ENCODE measurements at regions not wholly inside any gene's neighbourhood (a gene's known extent, or its start where the extent isn't known, plus 50 kb on each side); places are given as distances from the start of the nearest gene placed in this dataset.

- Histone ChIP-seq H3K9me3 (no peaks in the 10 kb centered on the region), H3K27me3 (no peaks in the 10 kb centered on the region), H3K4me1 (no peaks in the 10 kb centered on the region), H3K4me3 (ENCODE audit: low read depth, low read length) (no peak overlapping the region), H3K36me3 (no peaks in the 10 kb centered on the region)
- no peak for TF ChIP-seq CTCF (IDR thresholded peaks at IDR 0.05; ENCODE audit: low read depth, low read length)
- no peak for DNase-seq
Measured at GRCh38 chr2:123495241-123495640, 529.8 kb upstream of the CNTNAP5 start.

GRCh38 chr2:123500346-123500745, 524.7 kb upstream of the CNTNAP5 start:
- no peaks in the 10 kb centered on the region for H3K36me3 ChIP-seq
- H3K9me3 ChIP-seq = no peaks in the 10 kb centered on the region
- TF ChIP-seq CTCF (IDR thresholded peaks at IDR 0.05; ENCODE audit: low read depth, low read length) = no peak
- no peak overlapping the region for H3K4me3 ChIP-seq (ENCODE audit: low read depth, low read length)
- H3K27me3 ChIP-seq = no peaks in the 10 kb centered on the region
- H3K4me1 ChIP-seq = no peaks in the 10 kb centered on the region
- DNase-seq = no peak

- no peaks in the 10 kb centered on the region for H3K36me3 ChIP-seq
- H3K4me1 ChIP-seq = no peaks in the 10 kb centered on the region
- no peaks in the 10 kb centered on the region for H3K9me3 ChIP-seq
- no peak for DNase-seq
- no peak for TF ChIP-seq CTCF (IDR thresholded peaks at IDR 0.05; ENCODE audit: low read depth, low read length)
- no peak overlapping the region for H3K4me3 ChIP-seq (ENCODE audit: low read depth, low read length)
- no peaks in the 10 kb centered on the region for H3K27me3 ChIP-seq
Measured at GRCh38 chr2:123500988-123501387, 524.1 kb upstream of the CNTNAP5 start.

GRCh38 chr2:123502931-123503330, 522.2 kb upstream of the CNTNAP5 start:
- TF ChIP-seq CTCF (IDR thresholded peaks at IDR 0.05; ENCODE audit: low read depth, low read length) = no peak
- Histone ChIP-seq H3K9me3 (no peaks in the 10 kb centered on the region), H3K36me3 (no peaks in the 10 kb centered on the region), H3K27me3 (no peaks in the 10 kb centered on the region), H3K4me1 (no peaks in the 10 kb centered on the region), H3K4me3 (ENCODE audit: low read depth, low read length) (no peak overlapping the region)
- DNase-seq = no peak

GRCh38 chr2:123512547-123512946, 512.5 kb upstream of the CNTNAP5 start:
- no peak for TF ChIP-seq CTCF (IDR thresholded peaks at IDR 0.05; ENCODE audit: low read depth, low read length)
- no peaks in the 10 kb centered on the region for H3K27me3 ChIP-seq
- no peaks in the 10 kb centered on the region for H3K36me3 ChIP-seq
- H3K4me1 ChIP-seq = no peaks in the 10 kb centered on the region
- no peaks in the 10 kb centered on the region for H3K9me3 ChIP-seq
- no peak overlapping the region for H3K4me3 ChIP-seq (ENCODE audit: low read depth, low read length)
- no peak for DNase-seq

- TF ChIP-seq CTCF (IDR thresholded peaks at IDR 0.05; ENCODE audit: low read depth, low read length) = no peak
- Histone ChIP-seq H3K4me1 (no peaks in the 10 kb centered on the region), H3K27me3 (no peaks in the 10 kb centered on the region), H3K9me3 (no peaks in the 10 kb centered on the region), H3K4me3 (ENCODE audit: low read depth, low read length) (no peak overlapping the region), H3K36me3 (no peaks in the 10 kb centered on the region)
- DNase-seq = no peak
Measured at GRCh38 chr2:123513351-123513750, 511.7 kb upstream of the CNTNAP5 start.

Data from BE2C (cell line).